KMS-11 (cell line): ENCODE measurements at regions not wholly inside any gene's neighbourhood (a gene's known extent, or its start where the extent isn't known, plus 50 kb on each side); places are given as distances from the start of the nearest gene placed in this dataset.

Experiments used
- H2AFZ ChIP-seq: fragments of 200-600 bp; sonication (generic); 2 replicates; pipeline ENCODE4 v1.6.1; 2016; ENCODE audit warnings: antibody characterized with exemption, mixed run types, low read depth
- H3K27ac ChIP-seq: fragments of 200-600 bp; sonication (generic); 2 replicates; pipeline ENCODE4 v1.6.1; 2016; ENCODE audit warnings: mild to moderate bottlenecking, mixed run types
- H3K27me3 ChIP-seq: fragments of 200-600 bp; sonication (generic); 2 replicates; pipeline ENCODE4 v1.6.1; 2017; ENCODE audit warnings: mild to moderate bottlenecking, low read depth, mixed run types, moderate library complexity; ENCODE audit not compliant: insufficient read depth
- H3K36me3 ChIP-seq: fragments of 200-600 bp; sonication (generic); 2 replicates; pipeline ENCODE4 v1.6.1; 2017; ENCODE audit warnings: mild to moderate bottlenecking, mixed run types; ENCODE audit not compliant: insufficient read depth
- H3K4me1 ChIP-seq: fragments of 200-600 bp; sonication (generic); 2 replicates; pipeline ENCODE4 v1.6.1; 2016; ENCODE audit warnings: mild to moderate bottlenecking, low read depth, mixed run types; ENCODE audit not compliant: poor library complexity, severe bottlenecking
- H3K4me2 ChIP-seq: fragments of 200-600 bp; sonication (generic); 2 replicates; pipeline ENCODE4 v1.7.0; 2016; ENCODE audit warnings: mild to moderate bottlenecking, mixed run types
- H3K4me3 ChIP-seq: fragments of 200-600 bp; sonication (generic); IDR thresholded peaks from 2 replicates; pipeline ENCODE4 v1.6.1; 2017; ENCODE audit warnings: low read depth, low read length, mixed read lengths; ENCODE audit not compliant: insufficient read depth
- H3K79me2 ChIP-seq: fragments of 200-600 bp; sonication (generic); 2 replicates; pipeline ENCODE4 v1.6.1; 2016; ENCODE audit warnings: low read depth, mixed run types; ENCODE audit not compliant: insufficient read depth
- H3K9ac ChIP-seq: fragments of 200-600 bp; sonication (generic); 2 replicates; pipeline ENCODE4 v1.6.1; 2016; ENCODE audit warnings: mild to moderate bottlenecking, mixed run types
- H4K20me1 ChIP-seq: fragments of 200-600 bp; sonication (generic); 2 replicates; pipeline ENCODE4 v1.6.1; 2016; ENCODE audit warnings: mild to moderate bottlenecking, mixed run types; ENCODE audit not compliant: insufficient read depth
- TF ChIP-seq, protein P1 (sequence below): fragments of 200-600 bp; sonication (generic); conservative IDR thresholded peaks from 2 replicates; pipeline ENCODE4 v1.6.1; 2017; ENCODE audit warnings: low read depth, mild to moderate bottlenecking, antibody characterized with exemption, low read length, moderate library complexity, mixed read lengths

DNA sequence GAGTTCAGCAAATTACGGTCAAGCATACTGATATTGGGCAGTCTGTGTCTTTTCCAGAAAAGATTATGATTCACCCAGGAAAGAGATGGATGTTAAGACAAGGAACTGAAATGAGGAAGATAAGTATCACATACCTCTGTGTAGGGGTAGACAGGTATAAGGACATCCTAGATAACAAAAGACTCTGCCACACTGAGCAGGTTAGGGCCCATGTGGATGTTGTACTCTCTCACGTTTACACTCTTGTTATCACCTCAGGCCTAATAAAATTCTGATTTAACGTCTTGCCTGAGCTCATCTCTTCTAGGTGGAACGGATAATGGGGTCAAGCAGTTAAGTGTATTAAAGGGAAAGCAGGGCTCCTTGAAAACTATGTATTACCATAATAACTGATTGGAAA is 2480.8 kb downstream of the PCDH9 start:
- no peak overlapping the region for H3K27ac ChIP-seq
- H3K27me3 ChIP-seq: no peaks in the 10 kb centered on the region
- TF ChIP-seq, protein P1, sequence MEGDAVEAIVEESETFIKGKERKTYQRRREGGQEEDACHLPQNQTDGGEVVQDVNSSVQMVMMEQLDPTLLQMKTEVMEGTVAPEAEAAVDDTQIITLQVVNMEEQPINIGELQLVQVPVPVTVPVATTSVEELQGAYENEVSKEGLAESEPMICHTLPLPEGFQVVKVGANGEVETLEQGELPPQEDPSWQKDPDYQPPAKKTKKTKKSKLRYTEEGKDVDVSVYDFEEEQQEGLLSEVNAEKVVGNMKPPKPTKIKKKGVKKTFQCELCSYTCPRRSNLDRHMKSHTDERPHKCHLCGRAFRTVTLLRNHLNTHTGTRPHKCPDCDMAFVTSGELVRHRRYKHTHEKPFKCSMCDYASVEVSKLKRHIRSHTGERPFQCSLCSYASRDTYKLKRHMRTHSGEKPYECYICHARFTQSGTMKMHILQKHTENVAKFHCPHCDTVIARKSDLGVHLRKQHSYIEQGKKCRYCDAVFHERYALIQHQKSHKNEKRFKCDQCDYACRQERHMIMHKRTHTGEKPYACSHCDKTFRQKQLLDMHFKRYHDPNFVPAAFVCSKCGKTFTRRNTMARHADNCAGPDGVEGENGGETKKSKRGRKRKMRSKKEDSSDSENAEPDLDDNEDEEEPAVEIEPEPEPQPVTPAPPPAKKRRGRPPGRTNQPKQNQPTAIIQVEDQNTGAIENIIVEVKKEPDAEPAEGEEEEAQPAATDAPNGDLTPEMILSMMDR: no peak
- no peak overlapping the region for H3K9ac ChIP-seq
- H3K4me2 ChIP-seq: no peak overlapping the region
- no peak overlapping the region for H3K4me3 ChIP-seq
- no peaks in the 10 kb centered on the region for H3K79me2 ChIP-seq
- peaks cover 22% of the 10 kb centered on the region for H3K4me1 ChIP-seq
- H2AFZ ChIP-seq: no peak overlapping the region
- no peaks in the 10 kb centered on the region for H4K20me1 ChIP-seq
- H3K36me3 ChIP-seq: no peaks in the 10 kb centered on the region

DNA sequence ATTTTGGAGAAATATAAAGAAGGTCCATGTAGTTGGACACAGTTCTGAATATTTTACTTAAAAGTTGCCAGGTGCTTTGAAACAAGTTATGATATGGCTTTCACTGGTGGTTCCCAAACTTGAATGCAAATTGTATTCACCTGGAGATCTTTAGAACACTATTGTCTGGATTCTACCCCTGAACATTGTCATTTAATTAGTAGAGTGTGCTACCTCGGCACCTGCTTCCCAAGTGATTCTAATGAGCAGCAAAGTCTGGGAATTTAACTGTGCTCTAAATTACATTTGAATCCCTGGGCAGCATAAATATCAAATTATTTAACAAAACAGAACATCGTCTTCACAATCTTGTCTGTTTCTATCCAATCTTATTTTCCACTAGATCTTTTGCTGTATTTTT is 2483.3 kb downstream of the PCDH9 start:
- no peak overlapping the region for H3K4me3 ChIP-seq
- no peaks in the 10 kb centered on the region for H3K27me3 ChIP-seq
- TF ChIP-seq, protein P1: no peak
- H4K20me1 ChIP-seq: no peaks in the 10 kb centered on the region
- H2AFZ ChIP-seq: no peak overlapping the region
- H3K4me2 ChIP-seq: no peak overlapping the region
- H3K9ac ChIP-seq: no peak overlapping the region
- H3K36me3 ChIP-seq: no peaks in the 10 kb centered on the region
- peaks cover 14% of the 10 kb centered on the region for H3K4me1 ChIP-seq
- H3K27ac ChIP-seq: no peak overlapping the region
- no peaks in the 10 kb centered on the region for H3K79me2 ChIP-seq

DNA sequence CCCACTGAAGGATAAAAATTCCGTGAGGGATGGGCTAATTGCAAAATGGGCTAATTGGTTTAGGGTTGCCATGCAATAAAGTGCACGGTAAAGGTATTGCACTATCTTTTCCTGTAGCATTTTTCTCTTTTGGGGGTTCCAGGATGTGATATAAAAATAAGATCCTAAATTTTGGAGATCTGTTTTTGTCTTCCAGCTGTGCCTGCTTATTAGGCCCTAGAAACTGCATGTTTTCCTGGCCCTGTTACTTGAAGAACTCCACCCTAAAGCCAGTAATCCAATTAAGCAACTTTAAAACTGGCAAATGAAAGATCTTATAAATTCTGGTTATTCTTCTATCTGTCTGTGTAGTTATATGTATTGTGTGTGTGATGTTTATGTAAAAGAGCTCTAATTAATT is 2489.6 kb downstream of the PCDH9 start:
- TF ChIP-seq, protein P1: no peak
- Histone ChIP-seq H3K4me3 (no peak overlapping the region), H3K4me1 (no peaks in the 10 kb centered on the region), H3K79me2 (no peaks in the 10 kb centered on the region), H2AFZ (no peak overlapping the region), H3K9ac (no peak overlapping the region), H4K20me1 (no peaks in the 10 kb centered on the region), H3K4me2 (no peak overlapping the region), H3K27me3 (no peaks in the 10 kb centered on the region), H3K36me3 (no peaks in the 10 kb centered on the region), H3K27ac (no peak overlapping the region)

DNA sequence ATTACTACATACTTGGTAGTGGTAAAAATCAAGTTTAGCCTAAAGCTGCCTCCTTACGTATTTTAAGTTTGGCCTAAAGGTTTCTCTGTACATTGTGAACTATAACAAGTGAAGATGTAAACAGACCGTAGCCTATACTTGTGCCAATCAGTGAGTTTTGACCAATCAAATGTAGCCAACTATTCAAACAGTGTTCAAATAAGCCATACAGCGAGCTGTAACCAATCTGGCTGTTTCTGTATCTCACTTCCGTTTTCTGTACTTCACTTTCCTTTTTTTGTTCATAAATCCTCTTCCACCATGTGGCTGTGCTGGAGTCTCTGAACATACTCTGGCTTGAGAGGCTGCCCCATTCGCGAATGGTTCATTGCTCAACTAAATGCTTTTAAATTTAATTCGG is 2504.6 kb downstream of the PCDH9 start:
- Histone ChIP-seq H2AFZ (no peak overlapping the region), H3K27ac (no peak overlapping the region), H3K9ac (no peak overlapping the region), H3K79me2 (no peaks in the 10 kb centered on the region), H4K20me1 (no peaks in the 10 kb centered on the region), H3K27me3 (no peaks in the 10 kb centered on the region), H3K4me1 (no peaks in the 10 kb centered on the region), H3K36me3 (no peaks in the 10 kb centered on the region), H3K4me2 (no peak overlapping the region), H3K4me3 (no peak overlapping the region)
- TF ChIP-seq, protein P1: no peak
